Stomach (tissue), 4 donors: ENCODE measurements at regions not wholly inside any gene's neighbourhood (a gene's known extent, or its start where the extent isn't known, plus 50 kb on each side); places are given as distances from the start of the nearest gene placed in this dataset.

Experiments
- CTCF ChIP-seq, 7 experiments: fragments of 450-650 bp in 4 of 7; fragments of 200-600 bp in 3 of 7; sonication (generic) in 3 of 7; IDR thresholded peaks; one replicate each; pipeline ENCODE4 v1.5.1; 2016 to 2019; ENCODE audit warnings: antibody characterized with exemption in 7 of 7, control low read depth in 2 of 7, mild to moderate bottlenecking in 1 of 7
- POLR2A ChIP-seq, 4 donors: fragments of 450-650 bp; IDR thresholded peaks; one replicate each; pipeline ENCODE4 v1.6.1; 2016; ENCODE audit warnings: antibody characterized with exemption in 4 of 4, control low read depth in 2 of 4, mild to moderate bottlenecking in 1 of 4, moderate library complexity in 1 of 4
- POLR2AphosphoS5 ChIP-seq, 3 donors: sonication (generic); formaldehyde crosslinking; IDR thresholded peaks; one replicate each; pipeline ENCODE4 v1.6.1; 2016; ENCODE audit warnings: antibody characterized with exemption in 3 of 3

GRCh38 chr5:62124266-62124665 is 181.7 kb upstream of the KIF2A start:
- TF ChIP-seq CTCF (IDR thresholded peaks at IDR 0.05) (no peak), POLR2AphosphoS5 (IDR thresholded peaks at IDR 0.05) (no peak), POLR2A (IDR thresholded peaks at IDR 0.05) (no peak)
